Liver (tissue), 8 donors: ENCODE measurements at regions not wholly inside any gene's neighbourhood (a gene's known extent, or its start where the extent isn't known, plus 50 kb on each side); places are given as distances from the start of the nearest gene placed in this dataset.

Experiments used
- DNase-seq: peaks from one replicate; pipeline ENCODE4 v3.0.0-alpha.2; 2017; ENCODE audit warnings: low spot score
- H3K27ac ChIP-seq, 2 donors: one replicate each; pipeline ENCODE4 v1.7.0; 2013; ENCODE audit warnings: inconsistent platforms in 2 of 2, low read length in 2 of 2, control low read depth in 1 of 2, low read depth in 1 of 2, mild to moderate bottlenecking in 1 of 2
- H3K27me3 ChIP-seq, 4 donors: one replicate each; pipeline versions ENCODE4 v1.6.1 to v1.7.0; 2013; ENCODE audit warnings: low read length in 3 of 4, inconsistent platforms in 1 of 4, mild to moderate bottlenecking in 1 of 4, moderate library complexity in 1 of 4; ENCODE audit not compliant: control insufficient read depth in 4 of 4, insufficient read depth in 4 of 4
- H3K36me3 ChIP-seq, 4 donors: one replicate each; pipeline versions ENCODE4 v1.6.1 to v1.7.0; 2013; ENCODE audit warnings: low read length in 3 of 4, mild to moderate bottlenecking in 3 of 4, low read depth in 1 of 4, moderate library complexity in 1 of 4; ENCODE audit not compliant: control insufficient read depth in 4 of 4, insufficient read depth in 3 of 4
- H3K4me1 ChIP-seq, 4 donors: one replicate each; pipeline versions ENCODE4 v1.6.1 to v1.7.0; 2013; ENCODE audit warnings: low read length in 3 of 4, mild to moderate bottlenecking in 3 of 4, moderate library complexity in 1 of 4; ENCODE audit not compliant: control insufficient read depth in 4 of 4, insufficient read depth in 4 of 4
- H3K4me3 ChIP-seq, 3 donors: one replicate each; pipeline versions ENCODE4 v1.6.1 to v1.7.0; 2013; ENCODE audit warnings: low read length in 3 of 3, control low read depth in 1 of 3, low read depth in 1 of 3, mild to moderate bottlenecking in 1 of 3
- H3K9ac ChIP-seq, 2 donors: one replicate each; pipeline ENCODE4 v1.7.0; 2013; ENCODE audit warnings: low read length in 2 of 2, mild to moderate bottlenecking in 2 of 2, moderate library complexity in 2 of 2, control low read depth in 1 of 2, low read depth in 1 of 2
- H3K9me3 ChIP-seq, 4 donors: one replicate each; pipeline versions ENCODE4 v1.6.1 to v1.7.0; 2013; ENCODE audit warnings: low read length in 3 of 4; ENCODE audit not compliant: control insufficient read depth in 4 of 4
- CTCF ChIP-seq: fragments of 150-350 bp; IDR thresholded peaks from 2 replicates; pipeline ENCODE4 v1.5.1; 2017; ENCODE audit warnings: improper control_type of control experiment, low read depth, low read length; ENCODE audit not compliant: missing input control
- EGR1 ChIP-seq, 2 donors: IDR thresholded peaks; 2 replicates each; pipeline ENCODE4 v1.6.1; 2016 to 2018; ENCODE audit warnings: antibody characterized with exemption in 2 of 2, low read depth in 2 of 2
- FOXA1 ChIP-seq: IDR thresholded peaks from 2 replicates; pipeline ENCODE4 v1.6.1; 2016; ENCODE audit warnings: antibody characterized with exemption
- FOXA2 ChIP-seq: IDR thresholded peaks from 2 replicates; pipeline ENCODE4 v1.6.1; 2016; ENCODE audit warnings: antibody characterized with exemption
- GABPA ChIP-seq, 2 donors: IDR thresholded peaks in 1 of 2; conservative IDR thresholded peaks in 1 of 2; 2 replicates each; pipeline ENCODE4 v1.6.1; 2016; ENCODE audit warnings: antibody characterized with exemption in 2 of 2, mild to moderate bottlenecking in 1 of 2, moderate library complexity in 1 of 2
- HNF4A ChIP-seq, 2 donors: conservative IDR thresholded peaks; 2 replicates each; pipeline ENCODE4 v1.6.1; 2016; ENCODE audit warnings: antibody characterized with exemption in 2 of 2, mild to moderate bottlenecking in 2 of 2
- HNF4G ChIP-seq: IDR thresholded peaks from 2 replicates; pipeline ENCODE4 v1.6.1; 2016; ENCODE audit warnings: antibody characterized with exemption
- JUND ChIP-seq, 2 donors: IDR thresholded peaks; 2 replicates each; pipeline ENCODE4 v1.6.1; 2016; ENCODE audit warnings: antibody characterized with exemption in 2 of 2
- MAX ChIP-seq: IDR thresholded peaks from 2 replicates; pipeline ENCODE4 v1.6.1; 2016; ENCODE audit warnings: antibody characterized with exemption
- NR2F2 ChIP-seq: IDR thresholded peaks from 2 replicates; pipeline ENCODE4 v1.6.1; 2016; ENCODE audit warnings: antibody characterized with exemption
- RAD21 ChIP-seq, 2 donors: IDR thresholded peaks; 2 replicates each; pipeline ENCODE4 v1.6.1; 2016; ENCODE audit warnings: antibody characterized with exemption in 2 of 2, mild to moderate bottlenecking in 2 of 2
- REST ChIP-seq: IDR thresholded peaks from 2 replicates; pipeline ENCODE4 v1.6.1; 2016; ENCODE audit warnings: antibody characterized with exemption, mild to moderate bottlenecking
- RXRA ChIP-seq, 2 donors: IDR thresholded peaks; 2 replicates each; pipeline ENCODE4 v1.6.1; 2017 to 2018; ENCODE audit warnings: antibody characterized with exemption in 2 of 2, mild to moderate bottlenecking in 1 of 2
- SP1 ChIP-seq: IDR thresholded peaks from 2 replicates; pipeline ENCODE4 v1.6.1; 2018; ENCODE audit warnings: antibody characterized with exemption, mild to moderate bottlenecking
- TAF1 ChIP-seq: conservative IDR thresholded peaks from 2 replicates; pipeline ENCODE4 v1.6.1; 2016; ENCODE audit warnings: antibody characterized with exemption, mild to moderate bottlenecking
- YY1 ChIP-seq: IDR thresholded peaks from 2 replicates; pipeline ENCODE4 v1.6.1; 2016; ENCODE audit warnings: antibody characterized with exemption, mild to moderate bottlenecking
- ZBTB33 ChIP-seq: IDR thresholded peaks from 2 replicates; pipeline ENCODE4 v1.6.1; 2016; ENCODE audit warnings: antibody characterized with exemption
- WGBS: extraction: QIAGEN DNeasy Blood & Tissue Kit; methylation state at CpG from one replicate; pipeline ENCODE4 v1.1.7; 2013; 5-methylcytosine and 5-hydroxymethylcytosine counted together
- donor health status: healthy.
- donor health status: healthy.
- donor health status: healthy.
- donor health status: healthy.
- donor health status: healthy.

- Histone ChIP-seq H3K27me3 (no peaks in the 10 kb centered on the region), H3K36me3 (no peaks in the 10 kb centered on the region), H3K9me3 (peaks cover 0 to 2% (median 0%) of the 10 kb centered on the region in 4 donors), H3K4me1 (no peaks in the 10 kb centered on the region), H3K9ac (no peak overlapping the region), H3K27ac (no peak overlapping the region), H3K4me3 (no peak overlapping the region)
- no peak for DNase-seq
- 92% methylated on average over 2 of the region's 2 CpGs for WGBS
- no peak for TF ChIP-seq EGR1 (IDR thresholded peaks at IDR 0.05; ENCODE audit: low read depth in 2 of 2)
- TF ChIP-seq FOXA1: no peak
- no peak for TF ChIP-seq SP1
- TF ChIP-seq REST: no peak
- no peak for TF ChIP-seq YY1
Measured at GRCh38 chr6:54441020-54441419, 132.8 kb downstream of the TINAG start.

- no peaks in the 10 kb centered on the region for H3K27me3 ChIP-seq
- peaks cover 0 to 2% (median 0%) of the 10 kb centered on the region in 4 donors for H3K9me3 ChIP-seq
- no peaks in the 10 kb centered on the region for H3K36me3 ChIP-seq
- DNase-seq: no peak
- H3K27ac ChIP-seq: no peak overlapping the region
- no peak for TF ChIP-seq REST
- no peak for TF ChIP-seq ZBTB33
- TF ChIP-seq SP1: no peak
- no peak for TF ChIP-seq YY1
- TF ChIP-seq JUND (IDR thresholded peaks at IDR 0.05): no peak
- no peak for TF ChIP-seq EGR1 (IDR thresholded peaks at IDR 0.05; ENCODE audit: low read depth in 2 of 2)
- TF ChIP-seq TAF1: no peak
- no peak for TF ChIP-seq RAD21 (IDR thresholded peaks at IDR 0.05)
- TF ChIP-seq GABPA (IDR thresholded peaks at IDR 0.05 in 1 of 2, conservative IDR thresholded peaks at IDR 0.05 in 1 of 2): no peak
- TF ChIP-seq HNF4G: no peak
- no peak for TF ChIP-seq CTCF
- no peak for TF ChIP-seq FOXA2
- TF ChIP-seq HNF4A (conservative IDR thresholded peaks at IDR 0.05): no peak
- no peak for TF ChIP-seq RXRA (IDR thresholded peaks at IDR 0.05)
- no peak for TF ChIP-seq FOXA1
- no peak for TF ChIP-seq MAX
- TF ChIP-seq NR2F2: no peak
- H3K9ac ChIP-seq: no peak overlapping the region
- H3K4me1 ChIP-seq: no peaks in the 10 kb centered on the region
- H3K4me3 ChIP-seq: peak overlapping the region in 1 of 3 donors; percentile 7
- 90% methylated on average over 7 of the region's 7 CpGs for WGBS
Measured at GRCh38 chr6:54441687-54442248, 133.5 kb downstream of the TINAG start.
